ENCODE measurements at regions not wholly inside any gene's neighbourhood (a gene's known extent, or its start where the extent isn't known, plus 50 kb on each side); places are given as distances from the start of the nearest gene placed in this dataset.

- H3K27me3 ChIP-seq (ENCODE audit: control insufficient read depth in 1 of 2, insufficient read depth in 1 of 2, low read length in 2 of 2) = no peaks in the 10 kb centered on the region
- H2BK5ac ChIP-seq (ENCODE audit: low read depth, low read length, poor library complexity, severe bottlenecking) = no peak overlapping the region
- no peak overlapping the region for H2BK120ac ChIP-seq (ENCODE audit: low read depth, low read length)
- H3K23ac ChIP-seq (ENCODE audit: low read length in 2 of 2) = no peak overlapping the region
- no peak overlapping the region for H4K91ac ChIP-seq (ENCODE audit: low read length)
- no peak overlapping the region for H3K14ac ChIP-seq (ENCODE audit: low read length in 2 of 2)
- H3K4ac ChIP-seq (ENCODE audit: low read depth in 1 of 2, low read length in 2 of 2) = no peak overlapping the region
- no peaks in the 10 kb centered on the region for H3K4me1 ChIP-seq (ENCODE audit: control insufficient read depth, insufficient read depth, low read depth, low read length)
- 80% methylated on average over 1 of the region's 2 CpGs for WGBS
- DNase-seq = no peak
- H3K9me3 ChIP-seq (ENCODE audit: control insufficient read depth, low read length) = peaks cover 6% of the 10 kb centered on the region
- no peak overlapping the region for H3K27ac ChIP-seq (ENCODE audit: low read length, poor library complexity, severe bottlenecking)
- H2AK5ac ChIP-seq (ENCODE audit: low read length, severe bottlenecking) = no peak overlapping the region
- no peak overlapping the region for H3K9ac ChIP-seq (ENCODE audit: low read length)
- no peak overlapping the region for H3K18ac ChIP-seq (ENCODE audit: low read depth in 1 of 2, low read length in 2 of 2)
- H2BK15ac ChIP-seq (ENCODE audit: low read depth, poor library complexity, severe bottlenecking) = no peak overlapping the region
- H4K8ac ChIP-seq (ENCODE audit: low read length) = no peak overlapping the region
- no peak overlapping the region for H3K4me2 ChIP-seq (ENCODE audit: low read length, poor library complexity, severe bottlenecking)
- H2BK12ac ChIP-seq (ENCODE audit: low read length in 2 of 2) = no peak overlapping the region
- H3K4me3 ChIP-seq (ENCODE audit: insufficient read depth in 1 of 2, low read depth in 1 of 2, low read length in 2 of 2) = no peak overlapping the region
- H2AFZ ChIP-seq (ENCODE audit: low read depth, low read length) = no peak overlapping the region
- H3K79me1 ChIP-seq (replicated peaks; ENCODE audit: low read length, poor library complexity, severe bottlenecking) = no peaks in the 10 kb centered on the region
- H3K36me3 ChIP-seq (ENCODE audit: control insufficient read depth in 1 of 2, insufficient read depth in 2 of 2, low read depth in 1 of 2, low read length in 2 of 2) = no peaks in the 10 kb centered on the region
Observed at GRCh38 chr2:195468771-195469170, 188.3 kb upstream of the SLC39A10 start.

- no peak overlapping the region for H3K18ac ChIP-seq (ENCODE audit: low read depth in 1 of 2, low read length in 2 of 2)
- no peak overlapping the region for H3K4me3 ChIP-seq (ENCODE audit: insufficient read depth in 1 of 2, low read depth in 1 of 2, low read length in 2 of 2)
- no peak overlapping the region for H4K91ac ChIP-seq (ENCODE audit: low read length)
- no peaks in the 10 kb centered on the region for H3K79me1 ChIP-seq (replicated peaks; ENCODE audit: low read length, poor library complexity, severe bottlenecking)
- H3K14ac ChIP-seq (ENCODE audit: low read length in 2 of 2) = no peak overlapping the region
- no peak overlapping the region for H4K8ac ChIP-seq (ENCODE audit: low read length)
- H3K4me1 ChIP-seq (ENCODE audit: control insufficient read depth, insufficient read depth, low read depth, low read length) = no peaks in the 10 kb centered on the region
- H2BK5ac ChIP-seq (ENCODE audit: low read depth, low read length, poor library complexity, severe bottlenecking) = no peak overlapping the region
- H2AK5ac ChIP-seq (ENCODE audit: low read length, severe bottlenecking) = no peak overlapping the region
- no peak overlapping the region for H3K4me2 ChIP-seq (ENCODE audit: low read length, poor library complexity, severe bottlenecking)
- no peak overlapping the region for H2AFZ ChIP-seq (ENCODE audit: low read depth, low read length)
- no peak overlapping the region for H3K9ac ChIP-seq (ENCODE audit: low read length)
- no peaks in the 10 kb centered on the region for H3K36me3 ChIP-seq (ENCODE audit: control insufficient read depth in 1 of 2, insufficient read depth in 2 of 2, low read depth in 1 of 2, low read length in 2 of 2)
- H3K9me3 ChIP-seq (ENCODE audit: control insufficient read depth, low read length) = peaks cover 6% of the 10 kb centered on the region
- no peaks in the 10 kb centered on the region for H3K27me3 ChIP-seq (ENCODE audit: control insufficient read depth in 1 of 2, insufficient read depth in 1 of 2, low read length in 2 of 2)
- H3K4ac ChIP-seq (ENCODE audit: low read depth in 1 of 2, low read length in 2 of 2) = no peak overlapping the region
- no peak overlapping the region for H2BK12ac ChIP-seq (ENCODE audit: low read length in 2 of 2)
- no peak overlapping the region for H2BK120ac ChIP-seq (ENCODE audit: low read depth, low read length)
- H2BK15ac ChIP-seq (ENCODE audit: low read depth, poor library complexity, severe bottlenecking) = no peak overlapping the region
- H3K23ac ChIP-seq (ENCODE audit: low read length in 2 of 2) = no peak overlapping the region
- H3K27ac ChIP-seq (ENCODE audit: low read length, poor library complexity, severe bottlenecking) = no peak overlapping the region
- no peak for DNase-seq
Observed at GRCh38 chr2:195466427-195466826, 190.6 kb upstream of the SLC39A10 start.

DNA sequence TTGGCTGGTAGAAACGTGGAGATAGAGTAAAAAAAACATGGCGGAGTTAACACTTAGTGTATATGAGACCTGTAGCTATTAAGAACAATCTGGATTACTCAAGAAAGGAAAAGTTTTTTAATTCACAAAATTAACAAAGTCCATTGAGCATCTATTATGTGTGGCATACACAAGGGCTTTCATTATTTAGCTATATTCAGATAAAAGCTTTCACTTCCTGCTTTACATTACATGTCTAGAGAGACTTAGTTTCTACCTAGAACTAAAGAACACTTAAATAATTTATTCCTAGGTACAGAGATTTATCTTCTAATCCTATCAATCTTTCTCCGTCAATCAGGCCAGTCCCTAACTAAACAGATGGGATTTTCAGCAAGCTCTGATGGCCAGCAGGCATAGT, 196.0 kb upstream of the SLC39A10 start:
- H3K27me3 ChIP-seq (ENCODE audit: control insufficient read depth in 1 of 2, insufficient read depth in 1 of 2, low read length in 2 of 2) = no peaks in the 10 kb centered on the region
- no peak overlapping the region for H2AFZ ChIP-seq (ENCODE audit: low read depth, low read length)
- no peak overlapping the region for H3K4ac ChIP-seq (ENCODE audit: low read depth in 1 of 2, low read length in 2 of 2)
- DNase-seq = no peak
- H3K27ac ChIP-seq (ENCODE audit: low read length, poor library complexity, severe bottlenecking) = no peak overlapping the region
- H4K8ac ChIP-seq (ENCODE audit: low read length) = no peak overlapping the region
- H3K9me3 ChIP-seq (ENCODE audit: control insufficient read depth, low read length) = peaks cover 5% of the 10 kb centered on the region
- no peak overlapping the region for H3K4me3 ChIP-seq (ENCODE audit: insufficient read depth in 1 of 2, low read depth in 1 of 2, low read length in 2 of 2)
- no peaks in the 10 kb centered on the region for H3K79me1 ChIP-seq (replicated peaks; ENCODE audit: low read length, poor library complexity, severe bottlenecking)
- no peaks in the 10 kb centered on the region for H3K36me3 ChIP-seq (ENCODE audit: control insufficient read depth in 1 of 2, insufficient read depth in 2 of 2, low read depth in 1 of 2, low read length in 2 of 2)
- H2BK5ac ChIP-seq (ENCODE audit: low read depth, low read length, poor library complexity, severe bottlenecking) = no peak overlapping the region
- H2AK5ac ChIP-seq (ENCODE audit: low read length, severe bottlenecking) = no peak overlapping the region
- H3K23ac ChIP-seq (ENCODE audit: low read length in 2 of 2) = no peak overlapping the region
- no peaks in the 10 kb centered on the region for H3K4me1 ChIP-seq (ENCODE audit: control insufficient read depth, insufficient read depth, low read depth, low read length)
- no peak overlapping the region for H3K14ac ChIP-seq (ENCODE audit: low read length in 2 of 2)
- no peak overlapping the region for H3K4me2 ChIP-seq (ENCODE audit: low read length, poor library complexity, severe bottlenecking)
- no peak overlapping the region for H3K18ac ChIP-seq (ENCODE audit: low read depth in 1 of 2, low read length in 2 of 2)
- H2BK120ac ChIP-seq (ENCODE audit: low read depth, low read length) = no peak overlapping the region
- no peak overlapping the region for H2BK15ac ChIP-seq (ENCODE audit: low read depth, poor library complexity, severe bottlenecking)
- no peak overlapping the region for H2BK12ac ChIP-seq (ENCODE audit: low read length in 2 of 2)
- no peak overlapping the region for H3K9ac ChIP-seq (ENCODE audit: low read length)
- WGBS = 0% methylated on average over 1 of the region's 3 CpGs
- no peak overlapping the region for H4K91ac ChIP-seq (ENCODE audit: low read length)

GRCh38 chr2:195458936-195459335, 198.1 kb upstream of the SLC39A10 start:
- Histone ChIP-seq H2BK15ac (ENCODE audit: low read depth, poor library complexity, severe bottlenecking) (no peak overlapping the region), H2AK5ac (ENCODE audit: low read length, severe bottlenecking) (no peak overlapping the region), H3K18ac (ENCODE audit: low read depth in 1 of 2, low read length in 2 of 2) (no peak overlapping the region), H3K79me1 (replicated peaks; ENCODE audit: low read length, poor library complexity, severe bottlenecking) (no peaks in the 10 kb centered on the region), H3K27me3 (ENCODE audit: control insufficient read depth in 1 of 2, insufficient read depth in 1 of 2, low read length in 2 of 2) (no peaks in the 10 kb centered on the region), H4K8ac (ENCODE audit: low read length) (no peak overlapping the region), H3K14ac (ENCODE audit: low read length in 2 of 2) (no peak overlapping the region), H3K27ac (ENCODE audit: low read length, poor library complexity, severe bottlenecking) (no peak overlapping the region), H2BK5ac (ENCODE audit: low read depth, low read length, poor library complexity, severe bottlenecking) (no peak overlapping the region), H2BK120ac (ENCODE audit: low read depth, low read length) (no peak overlapping the region), H4K91ac (ENCODE audit: low read length) (no peak overlapping the region), H3K9me3 (ENCODE audit: control insufficient read depth, low read length) (no peaks in the 10 kb centered on the region), H2BK12ac (ENCODE audit: low read length in 2 of 2) (no peak overlapping the region), H3K4me2 (ENCODE audit: low read length, poor library complexity, severe bottlenecking) (no peak overlapping the region), H3K4ac (ENCODE audit: low read depth in 1 of 2, low read length in 2 of 2) (no peak overlapping the region), H2AFZ (ENCODE audit: low read depth, low read length) (no peak overlapping the region), H3K9ac (ENCODE audit: low read length) (no peak overlapping the region), H3K4me3 (ENCODE audit: insufficient read depth in 1 of 2, low read depth in 1 of 2, low read length in 2 of 2) (no peak overlapping the region), H3K23ac (ENCODE audit: low read length in 2 of 2) (no peak overlapping the region), H3K4me1 (ENCODE audit: control insufficient read depth, insufficient read depth, low read depth, low read length) (no peaks in the 10 kb centered on the region), H3K36me3 (ENCODE audit: control insufficient read depth in 1 of 2, insufficient read depth in 2 of 2, low read depth in 1 of 2, low read length in 2 of 2) (no peaks in the 10 kb centered on the region)
- 93% methylated on average over 2 of the region's 2 CpGs for WGBS
- no peak for DNase-seq
